GM18499 (cell line): ENCODE measurements at regions not wholly inside any gene's neighbourhood (a gene's known extent, or its start where the extent isn't known, plus 50 kb on each side); places are given as distances from the start of the nearest gene placed in this dataset.

ENCODE experiments used
- ATAC-seq: cut with Tn5 transposase; IDR thresholded peaks from one replicate; pipeline ENCODE4 v1.9.1; 2021; ENCODE audit warnings: moderate number of reproducible peaks; ENCODE audit not compliant: insufficient read depth, unreplicated experiment

DNA sequence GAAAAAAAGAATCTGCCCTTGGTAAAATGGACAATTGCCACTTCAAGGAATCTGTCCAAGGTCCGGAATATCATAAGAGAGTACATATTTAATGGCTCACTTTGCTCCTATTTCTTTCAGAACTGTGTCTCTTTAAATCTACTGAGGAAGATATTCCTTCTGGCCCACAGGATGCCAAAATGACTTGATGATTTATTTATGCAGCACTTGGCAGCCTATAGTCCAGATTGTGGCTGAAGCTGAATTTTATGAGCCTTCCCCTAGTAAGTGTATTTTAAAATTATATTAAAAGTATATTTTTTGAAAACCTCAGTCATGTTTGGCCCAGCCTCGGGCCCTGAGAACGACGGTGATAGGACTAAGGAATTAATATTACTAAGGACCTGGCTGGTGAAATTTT is 465.1 kb upstream of the HNRNPA3 start:
- ATAC-seq = no peak

DNA sequence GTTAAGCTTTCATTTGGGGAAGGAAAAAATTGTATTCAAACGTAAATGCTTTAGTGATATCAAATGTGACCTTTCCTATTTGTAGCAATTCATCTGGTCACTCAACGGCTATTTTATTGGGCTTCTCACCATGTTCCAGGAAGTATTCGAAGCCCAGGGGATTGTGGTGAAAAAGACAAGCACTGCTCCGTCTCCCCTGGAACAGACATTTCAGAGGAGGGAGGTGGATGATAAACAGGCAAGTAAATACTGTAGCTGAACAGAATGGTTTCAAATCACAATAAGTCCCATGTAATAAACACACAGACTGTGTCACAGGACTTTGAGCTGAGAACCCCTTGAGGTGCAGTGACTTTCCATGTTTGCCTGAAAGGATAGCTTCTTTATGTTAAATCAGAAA is 464.7 kb upstream of the HNRNPA3 start:
- ATAC-seq = no peak

DNA sequence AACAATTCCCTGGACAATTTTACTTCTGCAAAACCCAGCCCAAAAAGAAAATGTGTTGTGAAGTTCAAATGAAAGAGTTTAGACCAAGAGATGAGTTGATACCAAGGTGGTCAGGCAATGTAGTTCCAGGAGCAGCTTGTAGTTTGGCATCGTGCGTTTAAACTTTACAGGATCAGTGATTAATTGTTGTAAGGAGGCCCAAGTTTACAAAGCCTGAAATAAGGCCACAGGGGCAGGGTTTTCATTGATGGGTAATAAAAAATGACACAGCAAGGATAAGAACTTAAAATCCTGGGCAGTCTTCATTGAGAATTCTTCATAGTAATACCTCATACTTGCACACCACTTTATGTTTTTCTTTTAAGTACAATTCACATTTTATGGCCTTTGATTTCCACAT is 463.9 kb upstream of the HNRNPA3 start:
- ATAC-seq = no peak

DNA sequence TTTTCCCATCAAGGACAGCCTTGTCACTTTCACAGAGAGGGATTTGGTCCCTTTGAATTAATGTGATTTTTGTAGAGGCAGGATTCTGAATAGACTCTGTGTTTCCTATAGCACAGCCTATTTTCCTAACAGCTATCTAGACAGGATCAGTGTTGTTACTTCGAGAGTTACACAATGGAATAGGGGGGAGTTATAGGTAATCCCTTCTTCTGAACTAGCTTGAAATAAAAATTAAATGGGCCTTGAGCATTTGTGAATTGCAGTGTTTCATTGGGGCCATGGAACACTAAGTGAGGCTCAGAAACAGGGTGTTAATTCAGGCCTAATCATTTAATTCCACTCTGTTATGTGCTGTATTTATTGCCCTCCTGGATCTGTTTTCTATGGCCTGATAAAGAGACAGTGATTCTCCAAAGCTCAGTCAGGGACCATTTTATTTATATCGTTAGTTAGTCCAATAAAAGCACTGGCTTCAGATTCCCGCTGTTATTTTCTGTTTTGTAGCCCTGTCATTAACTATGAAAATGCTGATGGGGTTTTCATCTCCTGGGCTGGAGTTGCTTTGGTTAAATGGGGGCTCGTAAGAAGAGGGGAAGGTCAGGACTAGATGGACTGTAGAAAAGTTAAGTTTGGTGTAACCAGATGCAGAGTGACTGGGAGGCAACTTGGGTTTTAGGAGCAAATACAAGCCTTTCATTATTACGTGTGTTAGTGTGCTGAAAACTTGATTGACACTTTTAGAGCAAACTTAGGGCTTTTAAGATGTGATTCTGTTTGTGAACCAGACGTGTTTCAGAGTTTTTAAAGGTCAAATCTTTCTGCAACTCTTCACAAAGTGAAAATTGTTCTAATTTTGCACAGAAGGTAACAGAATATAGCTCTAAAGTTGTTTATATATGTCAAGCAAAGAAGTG is 461.0 kb upstream of the HNRNPA3 start:
- ATAC-seq = no peak

DNA sequence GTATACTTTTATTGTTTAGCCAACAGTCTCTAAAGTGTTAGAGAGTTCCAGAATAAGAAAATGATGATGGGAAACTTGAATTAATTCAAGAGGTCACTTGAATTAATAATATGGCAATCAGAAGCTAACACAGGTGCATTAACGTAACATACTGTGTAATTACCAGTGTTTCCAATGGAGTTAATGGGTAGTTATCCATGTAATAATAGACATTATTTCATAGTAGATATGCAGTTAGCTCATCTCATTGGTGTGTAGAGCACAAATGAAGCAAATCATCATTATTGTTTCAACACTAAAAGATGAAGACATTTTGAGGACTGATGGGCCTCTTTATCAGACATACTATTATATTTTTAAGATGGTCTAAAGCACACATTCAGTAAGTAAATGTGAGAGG is 460.3 kb upstream of the HNRNPA3 start:
- ATAC-seq = no peak

DNA sequence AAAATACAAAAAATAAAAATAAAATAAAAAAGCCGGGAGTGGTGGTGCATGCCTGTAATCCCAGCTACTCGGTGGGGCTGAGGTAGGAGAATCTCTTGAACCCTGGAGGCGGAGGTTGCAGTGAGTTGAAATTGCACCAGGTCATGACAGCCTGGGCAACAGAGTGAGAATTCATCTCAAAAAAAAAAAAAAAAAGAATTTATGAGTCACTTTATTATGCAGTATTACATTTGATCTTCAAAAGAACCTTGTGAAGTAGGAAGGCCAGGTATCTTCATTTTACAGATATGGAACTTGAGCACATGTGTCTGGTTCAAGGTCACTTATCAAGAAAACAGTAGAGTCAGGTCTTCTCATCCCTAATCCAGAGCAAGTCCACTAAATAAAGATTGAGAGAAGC is 459.4 kb upstream of the HNRNPA3 start:
- no peak for ATAC-seq

- ATAC-seq = no peak
Observed at GRCh38 chr2:176753752-176754474, 458.7 kb upstream of the HNRNPA3 start.

GRCh38 chr2:176755537-176756135 is 457.0 kb upstream of the HNRNPA3 start:
- ATAC-seq = no peak

GRCh38 chr2:176758426-176758825 is 454.2 kb upstream of the HNRNPA3 start:
- no peak for ATAC-seq

GRCh38 chr2:176760439-176760838 is 452.2 kb upstream of the HNRNPA3 start:
- ATAC-seq = no peak

DNA sequence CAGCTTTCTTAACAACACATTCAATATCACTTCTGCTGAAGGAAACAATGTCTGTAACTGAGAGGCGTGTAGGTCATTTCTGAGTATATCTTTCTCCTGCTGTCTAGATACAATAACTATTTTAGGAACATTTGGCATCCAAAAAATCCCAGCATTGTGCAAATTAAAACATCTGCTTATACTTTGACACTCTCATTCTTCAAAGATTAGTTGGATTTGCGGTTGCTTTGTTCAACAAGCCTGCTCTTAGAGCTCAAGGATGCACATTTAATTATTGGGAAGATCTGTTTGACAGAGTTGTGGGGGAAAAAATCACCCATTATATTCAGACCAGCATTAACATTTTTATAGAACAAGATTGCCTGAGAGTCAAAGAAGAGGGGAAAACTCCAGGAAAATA is 449.5 kb upstream of the HNRNPA3 start:
- no peak for ATAC-seq

DNA sequence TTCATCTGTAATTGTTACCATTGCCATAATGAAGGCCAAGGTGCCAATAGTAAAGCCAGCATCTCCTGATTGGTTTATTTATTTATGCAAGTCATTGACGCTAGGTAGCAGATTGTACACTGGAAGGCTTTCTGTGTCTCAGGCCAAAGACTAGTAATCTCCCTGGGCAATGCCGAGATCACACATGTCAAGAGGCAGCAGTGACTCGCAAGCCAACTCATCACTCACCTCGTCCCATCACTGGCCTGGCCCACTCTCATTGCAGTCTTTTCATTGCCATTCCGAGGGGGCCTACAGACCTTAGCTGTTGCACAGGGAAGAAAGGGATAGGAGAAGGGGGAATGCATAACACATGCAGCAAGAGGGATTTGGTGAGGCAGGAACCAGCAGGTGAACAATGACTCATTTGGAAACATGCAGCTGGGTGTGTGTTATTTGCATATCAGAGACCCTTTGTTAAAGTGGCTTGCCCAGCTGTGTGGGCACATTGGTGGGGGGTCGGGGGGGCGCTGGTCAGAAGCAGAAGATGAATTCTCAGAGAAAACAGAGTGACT is 448.7 kb upstream of the HNRNPA3 start:
- ATAC-seq = no peak

GRCh38 chr2:176764921-176765320 is 447.7 kb upstream of the HNRNPA3 start:
- no peak for ATAC-seq

DNA sequence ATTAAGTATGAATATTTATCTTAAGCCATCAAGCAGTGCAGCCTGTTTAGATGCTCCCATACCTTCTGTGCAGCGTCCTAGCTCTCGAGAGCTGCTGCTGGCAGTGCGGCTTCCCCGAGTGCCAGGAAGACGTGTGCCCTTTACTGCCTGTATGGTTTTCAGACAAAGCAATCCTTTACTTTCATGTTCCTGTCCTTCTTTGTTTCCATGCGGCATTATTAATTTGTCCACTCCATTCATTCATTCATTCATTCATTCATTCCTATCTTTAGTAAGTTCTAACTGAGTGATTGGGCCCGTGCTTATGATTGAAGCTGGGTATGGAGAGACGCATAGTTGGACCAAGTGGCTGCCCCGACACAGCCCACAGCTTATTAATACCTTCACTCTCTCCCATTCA is 446.6 kb upstream of the HNRNPA3 start:
- no peak for ATAC-seq

- ATAC-seq = no peak
Observed at GRCh38 chr2:176768185-176768584, 444.4 kb upstream of the HNRNPA3 start.

DNA sequence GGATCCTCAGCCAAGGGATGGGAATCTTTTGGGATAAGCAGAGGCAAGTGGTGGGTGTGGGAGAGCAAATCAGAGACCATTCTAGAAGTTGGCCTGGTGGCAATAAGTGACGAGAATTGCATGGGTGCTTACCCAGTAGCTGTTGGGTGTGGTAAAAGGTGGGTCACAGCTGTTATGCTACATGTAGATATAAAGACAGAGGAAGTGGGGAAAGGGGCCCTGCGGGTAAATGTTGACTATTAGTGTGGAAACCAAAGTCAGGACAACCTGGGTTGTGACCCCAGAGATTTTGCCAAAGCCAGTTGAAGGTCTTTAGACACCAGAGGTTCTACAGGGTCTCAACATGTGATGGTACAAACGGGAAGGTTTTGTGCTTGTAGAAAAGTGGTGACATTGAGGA is 443.6 kb upstream of the HNRNPA3 start:
- ATAC-seq = no peak

GRCh38 chr2:176769499-176770370 is 442.9 kb upstream of the HNRNPA3 start:
- ATAC-seq = no peak

- no peak for ATAC-seq
Observed at GRCh38 chr2:176772816-176773215, 439.8 kb upstream of the HNRNPA3 start.

DNA sequence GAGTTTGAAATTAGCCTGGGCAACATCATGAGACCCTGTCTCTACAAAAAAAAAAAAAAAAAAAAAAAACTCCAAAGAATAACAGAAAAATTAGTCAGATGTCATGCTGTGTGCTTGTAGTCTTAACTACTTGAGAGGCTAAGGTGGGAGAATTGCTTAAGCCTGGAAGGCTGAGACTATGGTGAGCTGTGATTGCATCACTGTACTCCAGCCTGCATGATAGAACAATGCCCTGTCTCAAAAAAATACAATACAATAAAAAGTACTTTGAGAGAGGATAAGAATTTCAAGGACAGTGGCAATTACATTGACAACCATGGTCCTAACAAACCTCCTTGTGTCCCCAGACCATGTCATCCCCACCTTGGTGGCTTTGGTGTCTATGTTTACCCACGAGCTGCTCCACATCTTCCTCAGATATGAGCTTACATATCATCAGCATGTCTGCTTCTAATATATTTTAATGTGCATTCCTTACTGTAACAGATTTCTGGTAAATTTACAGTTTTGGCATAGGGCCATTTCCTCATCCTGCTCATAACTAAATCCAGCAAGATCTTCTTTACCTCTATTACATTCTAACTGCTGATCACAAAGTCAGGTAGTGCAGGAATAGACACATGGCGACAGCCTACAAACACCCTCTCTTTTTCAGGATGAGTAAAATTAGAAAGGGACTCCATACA is 437.7 kb upstream of the HNRNPA3 start:
- ATAC-seq = no peak
